C4-2B (cell line): ENCODE measurements at regions not wholly inside any gene's neighbourhood (a gene's known extent, or its start where the extent isn't known, plus 50 kb on each side); places are given as distances from the start of the nearest gene placed in this dataset.

Experiments
- H3K27ac ChIP-seq: fragments of 450-650 bp; 2 replicates; pipeline ENCODE4 v1.5.1; 2017
- CTCF ChIP-seq: fragments of 450-650 bp; conservative IDR thresholded peaks from 2 replicates; pipeline ENCODE4 v1.5.1; 2017; ENCODE audit warnings: mild to moderate bottlenecking
- ZFX ChIP-seq: fragments of 450-650 bp; IDR thresholded peaks from 2 replicates; pipeline ENCODE4 v1.6.1; 2017

DNA sequence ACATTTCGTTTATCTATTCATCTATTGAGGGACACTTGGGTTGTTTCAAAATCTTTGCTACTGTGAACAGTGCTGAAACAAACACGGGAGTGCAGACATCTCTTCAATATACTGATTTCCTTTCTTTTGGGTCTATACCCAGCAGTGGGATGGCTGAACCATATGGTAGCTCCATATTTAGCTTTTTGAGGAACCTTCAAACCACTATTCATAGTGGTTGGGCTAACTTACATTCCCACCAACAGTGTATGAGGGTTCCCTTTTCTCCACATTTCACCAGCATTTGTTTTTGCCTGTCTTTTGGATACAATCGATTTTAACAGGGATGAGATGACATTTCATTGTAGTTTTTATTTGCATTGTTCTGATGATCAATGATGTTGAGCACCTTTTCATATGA is 798.2 kb downstream of the UQCRFS1 start:
- TF ChIP-seq ZFX (no peak), CTCF (no peak)
- no peak overlapping the region for H3K27ac ChIP-seq

DNA sequence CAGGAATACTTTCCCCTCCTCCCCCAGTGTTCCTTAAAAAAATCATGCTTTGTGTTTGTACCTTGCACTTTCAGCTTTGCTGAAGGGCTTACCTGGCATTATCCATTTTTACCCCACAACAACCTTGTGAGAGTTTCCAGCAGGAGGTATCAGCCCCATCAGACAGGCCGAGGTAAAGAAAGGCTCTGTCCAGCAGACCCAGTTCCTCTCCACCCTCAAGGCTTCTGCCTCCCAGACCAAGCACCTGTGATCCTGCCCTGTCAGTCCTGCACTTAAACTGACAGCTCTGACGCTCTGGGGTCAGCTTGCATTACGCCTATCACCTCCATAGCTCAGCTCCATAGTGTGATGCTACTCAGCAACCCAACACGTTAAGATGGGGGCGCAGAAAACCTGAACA is 803.1 kb downstream of the UQCRFS1 start:
- TF ChIP-seq CTCF: no peak
- no peak for TF ChIP-seq ZFX
- H3K27ac ChIP-seq: no peak overlapping the region

DNA sequence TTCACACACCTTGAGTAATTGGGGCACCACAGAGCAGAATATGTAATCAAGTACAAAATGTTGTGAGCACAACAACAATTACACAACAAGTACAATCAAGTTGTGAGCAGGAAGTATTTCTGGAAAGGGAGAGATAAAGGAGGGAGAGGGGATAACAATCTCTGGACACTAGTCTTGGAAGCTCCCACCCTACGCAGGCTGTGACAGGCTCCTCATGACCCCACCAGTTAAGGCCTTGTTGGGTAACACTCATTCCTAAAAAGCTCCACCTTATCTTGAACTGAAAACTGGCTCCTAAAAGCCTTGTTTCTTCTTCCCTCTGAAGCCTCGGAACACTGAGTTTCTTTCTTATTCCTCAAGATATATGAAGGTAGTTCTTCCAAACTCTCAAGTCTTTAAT is 806.0 kb downstream of the UQCRFS1 start:
- H3K27ac ChIP-seq: no peak overlapping the region
- no peak for TF ChIP-seq ZFX
- TF ChIP-seq CTCF: no peak

- no peak for TF ChIP-seq ZFX
- no peak for TF ChIP-seq CTCF
- no peak overlapping the region for H3K27ac ChIP-seq
These were observed 807.6 kb downstream of the UQCRFS1 start for GRCh38 chr19:28405346-28405742.

GRCh38 chr19:28404472-28404871 is 808.5 kb downstream of the UQCRFS1 start:
- H3K27ac ChIP-seq: no peak overlapping the region

DNA sequence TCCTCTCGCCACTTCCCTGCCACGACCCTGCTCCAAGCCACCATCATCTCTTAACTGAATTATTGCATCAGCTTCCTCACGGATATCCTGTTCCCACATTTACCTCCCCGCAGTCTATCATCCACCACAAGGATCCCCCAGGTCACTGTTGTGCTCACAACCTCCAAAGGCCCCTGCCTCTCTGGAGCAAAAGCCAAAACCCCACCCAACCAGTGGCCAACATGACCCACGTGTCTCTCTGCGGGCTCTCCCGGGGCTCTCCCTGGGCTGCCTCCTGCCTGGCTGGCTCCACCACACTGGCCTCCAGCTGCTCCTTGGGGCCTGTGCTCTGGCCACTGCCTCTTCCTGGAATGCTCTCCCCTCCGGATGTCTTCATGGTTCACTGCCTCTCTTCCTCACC is 809.3 kb downstream of the UQCRFS1 start:
- H3K27ac ChIP-seq: no peak overlapping the region
- TF ChIP-seq CTCF (no peak), ZFX (no peak)

More at GRCh38 chr19:28404472-28404871, 808.5 kb downstream of the UQCRFS1 start:
- TF ChIP-seq ZFX: no peak
- no peak for TF ChIP-seq CTCF

DNA sequence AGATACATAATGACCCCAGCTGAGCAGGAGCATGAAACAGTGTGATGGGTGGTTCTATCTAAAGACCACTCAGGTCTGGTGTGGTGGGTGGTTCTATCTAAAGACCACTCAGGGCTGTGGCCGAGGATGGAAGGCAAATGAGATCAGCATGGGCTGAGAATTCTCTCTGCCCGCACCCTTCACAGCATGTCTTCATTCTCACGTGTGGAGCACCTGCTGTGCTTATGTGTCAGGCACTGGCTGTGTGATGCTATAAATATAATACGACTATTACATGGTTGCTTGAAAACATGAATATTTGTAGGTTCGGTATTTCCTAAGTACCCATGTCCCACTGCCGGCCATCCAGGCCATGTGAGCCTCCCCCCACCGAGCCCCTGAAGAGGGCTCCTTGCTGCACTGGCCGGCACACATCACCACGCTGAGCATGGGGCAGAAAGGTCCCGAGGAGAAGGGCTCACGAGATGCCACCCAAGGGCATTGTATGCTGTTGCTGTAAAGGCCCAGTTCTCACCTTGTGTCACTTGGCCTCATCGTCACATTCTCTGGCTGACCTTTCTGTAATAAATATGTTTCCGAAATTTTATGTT is 810.2 kb downstream of the UQCRFS1 start:
- no peak overlapping the region for H3K27ac ChIP-seq
- TF ChIP-seq CTCF: no peak
- no peak for TF ChIP-seq ZFX
